ENCODE measurements at regions not wholly inside any gene's neighbourhood (a gene's known extent, or its start where the extent isn't known, plus 50 kb on each side); places are given as distances from the start of the nearest gene placed in this dataset.

GRCh38 chr10:78925800-78926319 is 142.9 kb upstream of the ZMIZ1 start:
- no peak for TF ChIP-seq CTCF (IDR thresholded peaks at IDR 0.05)
- no peak for TF ChIP-seq EP300 (IDR thresholded peaks at IDR 0.05)
- TF ChIP-seq POLR2A (IDR thresholded peaks at IDR 0.05), result no peak
